K562 (cell line): ENCODE measurements at regions not wholly inside any gene's neighbourhood (a gene's known extent, or its start where the extent isn't known, plus 50 kb on each side); places are given as distances from the start of the nearest gene placed in this dataset.

ENCODE experiments used
- SIN3A ChIP-seq, 2 experiments: fragments of 150-350 bp in 1 of 2; IDR thresholded peaks; 2 replicates each; pipeline ENCODE4 v1.6.1; 2011 to 2016; ENCODE audit warnings: borderline replicate concordance in 2 of 2, low read depth in 2 of 2, low read length in 2 of 2, mild to moderate bottlenecking in 2 of 2, moderate library complexity in 2 of 2; ENCODE audit not compliant: control insufficient read depth in 1 of 2
- TAF1 ChIP-seq: IDR thresholded peaks from 2 replicates; pipeline ENCODE4 v1.6.1; 2011; ENCODE audit warnings: mild to moderate bottlenecking, low read length, moderate library complexity; ENCODE audit not compliant: insufficient read depth, control insufficient read depth, severe bottlenecking; ENCODE audit errors: extremely low read depth
- ZBTB1 ChIP-seq: sonication (generic); formaldehyde crosslinking; IDR thresholded peaks from 2 replicates; pipeline ENCODE4 v1.8.1; 2023; ENCODE audit warnings: missing genetic modification reagents, low read depth, mild to moderate bottlenecking, borderline replicate concordance
- ZNF584 ChIP-seq: fragments of 200-800 bp; sonication (Bioruptor generic); IDR thresholded peaks from 2 replicates; pipeline ENCODE4 v1.6.1; 2016; ENCODE audit warnings: low read depth, mild to moderate bottlenecking, missing genetic modification characterization, missing compliant biosample characterization
- TF ChIP-seq, protein P1 (sequence below), 2 experiments: IDR thresholded peaks; 2 replicates each; pipeline ENCODE4 v1.6.1; 2012; ENCODE audit warnings: improper control_type of control experiment in 2 of 2, low read depth in 2 of 2, low read length in 2 of 2, borderline replicate concordance in 1 of 2

DNA sequence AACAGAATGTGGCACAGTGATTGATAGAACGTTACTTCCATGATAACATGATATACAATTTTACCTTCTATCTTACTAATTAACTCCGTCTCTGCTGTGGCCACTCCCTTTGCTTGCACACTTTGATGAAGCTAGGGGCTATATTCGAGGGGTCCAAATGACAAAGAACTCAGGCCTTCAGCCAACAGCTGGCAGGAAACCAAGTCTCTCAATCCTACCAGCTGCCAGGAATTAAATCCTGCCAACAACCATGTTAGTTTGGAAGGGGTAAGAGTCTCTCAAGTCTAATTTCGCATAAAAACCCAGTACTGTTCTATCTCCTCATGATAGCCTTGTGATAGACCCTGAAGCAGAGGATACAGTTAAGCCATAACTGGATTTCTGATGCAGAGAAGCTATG is 1122.9 kb upstream of the PCDH10 start:
- no peak for TF ChIP-seq TAF1
- TF ChIP-seq ZBTB1 (CRISPR knock-in tag) = no peak
- TF ChIP-seq SIN3A (IDR thresholded peaks at IDR 0.05; ENCODE audit: borderline replicate concordance in 2 of 2, control insufficient read depth in 1 of 2, low read depth in 2 of 2, low read length in 2 of 2) = no peak
- TF ChIP-seq, protein P1, sequence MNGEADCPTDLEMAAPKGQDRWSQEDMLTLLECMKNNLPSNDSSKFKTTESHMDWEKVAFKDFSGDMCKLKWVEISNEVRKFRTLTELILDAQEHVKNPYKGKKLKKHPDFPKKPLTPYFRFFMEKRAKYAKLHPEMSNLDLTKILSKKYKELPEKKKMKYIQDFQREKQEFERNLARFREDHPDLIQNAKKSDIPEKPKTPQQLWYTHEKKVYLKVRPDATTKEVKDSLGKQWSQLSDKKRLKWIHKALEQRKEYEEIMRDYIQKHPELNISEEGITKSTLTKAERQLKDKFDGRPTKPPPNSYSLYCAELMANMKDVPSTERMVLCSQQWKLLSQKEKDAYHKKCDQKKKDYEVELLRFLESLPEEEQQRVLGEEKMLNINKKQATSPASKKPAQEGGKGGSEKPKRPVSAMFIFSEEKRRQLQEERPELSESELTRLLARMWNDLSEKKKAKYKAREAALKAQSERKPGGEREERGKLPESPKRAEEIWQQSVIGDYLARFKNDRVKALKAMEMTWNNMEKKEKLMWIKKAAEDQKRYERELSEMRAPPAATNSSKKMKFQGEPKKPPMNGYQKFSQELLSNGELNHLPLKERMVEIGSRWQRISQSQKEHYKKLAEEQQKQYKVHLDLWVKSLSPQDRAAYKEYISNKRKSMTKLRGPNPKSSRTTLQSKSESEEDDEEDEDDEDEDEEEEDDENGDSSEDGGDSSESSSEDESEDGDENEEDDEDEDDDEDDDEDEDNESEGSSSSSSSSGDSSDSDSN (IDR thresholded peaks at IDR 0.05; ENCODE audit: borderline replicate concordance in 1 of 2, low read depth in 2 of 2, low read length in 2 of 2) = no peak
- TF ChIP-seq ZNF584 (CRISPR knock-in tag) = no peak
